ENCODE measurements at regions not wholly inside any gene's neighbourhood (a gene's known extent, or its start where the extent isn't known, plus 50 kb on each side); places are given as distances from the start of the nearest gene placed in this dataset.
A peak's percentile ranks its signal among the peaks of the same experiment; 100 is the strongest.

- no peak for DNase-seq
- no peak overlapping the region for H3K4me3 ChIP-seq
- TF ChIP-seq POLR2A (IDR thresholded peaks at IDR 0.05) (no peak), CTCF (IDR thresholded peaks at IDR 0.05) (no peak)
- peaks cover 0 to 18% (median 0%) of the 10 kb centered on the region in 4 donors for H3K27me3 ChIP-seq
- peaks cover 12 to 36% (median 15%) of the 10 kb centered on the region in 3 donors for H3K4me1 ChIP-seq
- H3K9me3 ChIP-seq = no peaks in the 10 kb centered on the region
- H3K27ac ChIP-seq = peak overlapping the region in 1 of 4 donors; percentile 13
- H3K36me3 ChIP-seq = no peaks in the 10 kb centered on the region
- intact Hi-C loops (cut with DNase I) = no loop called here
- WGBS, 2 donors = 88 to 98% methylated on average over 7 of the region's 7 CpGs
Measured at GRCh38 chr2:37874470-37874869, 50.6 kb upstream of the RMDN2 start.

Data from esophagus squamous epithelium (tissue), 5 donors.